ENCODE measurements at regions not wholly inside any gene's neighbourhood (a gene's known extent, or its start where the extent isn't known, plus 50 kb on each side); places are given as distances from the start of the nearest gene placed in this dataset.

GRCh38 chrX:10381193-10381592, 224.4 kb downstream of the CLCN4 start:
- TF ChIP-seq CTCF (conservative IDR thresholded peaks at IDR 0.05; ENCODE audit: low read depth, low read length) (no peak), POLR2A (IDR thresholded peaks at IDR 0.05; ENCODE audit: low read depth, low read length) (no peak), RFX5 (IDR thresholded peaks at IDR 0.05; ENCODE audit: low read depth, low read length) (no peak), RAD21 (IDR thresholded peaks at IDR 0.05; ENCODE audit: low read length) (no peak), BHLHE40 (IDR thresholded peaks at IDR 0.05; ENCODE audit: low read depth, low read length) (no peak), SMC3 (IDR thresholded peaks at IDR 0.05; ENCODE audit: low read depth, low read length) (no peak), CHD1 (IDR thresholded peaks at IDR 0.05; ENCODE audit: low read depth, low read length) (no peak), FOS (IDR thresholded peaks at IDR 0.05; ENCODE audit: low read depth, low read length) (no peak), USF2 (IDR thresholded peaks at IDR 0.05; ENCODE audit: low read depth, low read length) (no peak), MXI1 (IDR thresholded peaks at IDR 0.05; ENCODE audit: borderline replicate concordance, low read depth, low read length) (no peak), CEBPB (IDR thresholded peaks at IDR 0.05; ENCODE audit: low read depth, low read length) (no peak)

Measured in IMR-90 (cell line).